ENCODE measurements at regions not wholly inside any gene's neighbourhood (a gene's known extent, or its start where the extent isn't known, plus 50 kb on each side); places are given as distances from the start of the nearest gene placed in this dataset.

DNA sequence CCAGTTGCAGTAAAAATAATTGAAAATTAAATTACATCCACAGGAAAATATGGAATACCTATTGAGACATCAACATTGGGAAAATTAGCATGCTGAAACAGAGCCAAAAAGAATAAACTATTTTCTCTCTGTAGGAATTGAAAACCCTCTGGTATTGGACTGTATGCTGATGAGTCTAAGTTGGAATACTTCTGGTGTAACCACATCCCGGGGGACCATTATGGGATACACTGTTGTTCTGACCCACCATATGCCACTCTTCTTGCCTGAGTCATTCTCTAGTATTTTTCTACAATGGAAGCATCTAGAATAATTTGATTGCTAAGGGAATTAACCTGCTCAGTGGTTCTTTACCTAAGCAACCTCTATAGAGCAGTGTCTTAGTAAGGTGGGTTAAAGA is 640.7 kb upstream of the AGA start:
- FAIRE-seq (no peak), DNase-seq (ENCODE audit: low read depth, low spot score) (no peak), ATAC-seq (no peak)
- no peak overlapping the region for H2AFZ ChIP-seq (ENCODE audit: control insufficient read depth, low read depth, low read length)
- intact Hi-C loops (cut with micrococcal nuclease; ENCODE audit: unreplicated experiment) (no loop called here), in situ Hi-C loops (cut with MboI) (no loop called here)
- no peaks in the 10 kb centered on the region for H3K4me1 ChIP-seq (ENCODE audit: control insufficient read depth, insufficient read depth, low read length)
- no peak overlapping the region for H3K27ac ChIP-seq (ENCODE audit: control insufficient read depth, insufficient read depth)
- H3K9ac ChIP-seq (ENCODE audit: control insufficient read depth, insufficient read depth, low read length), result no peak overlapping the region
- SMC1A ChIA-PET (ENCODE audit: uncharacterized antibody, unreplicated experiment), result no interaction called here
- no peak overlapping the region for H3K4me2 ChIP-seq (ENCODE audit: control insufficient read depth, insufficient read depth)
- POLR2A ChIA-PET, result no interaction called here
- H3K4me3 ChIP-seq, result no peak overlapping the region
- no peaks in the 10 kb centered on the region for H4K20me1 ChIP-seq (ENCODE audit: control insufficient read depth, insufficient read depth)
- no peaks in the 10 kb centered on the region for H3K36me3 ChIP-seq (ENCODE audit: control insufficient read depth in 2 of 2, insufficient read depth in 2 of 2, low read length in 1 of 2)
- H3K79me2 ChIP-seq (ENCODE audit: control insufficient read depth, insufficient read depth, low read length), result no peaks in the 10 kb centered on the region
- RAD21 ChIA-PET (ENCODE audit: unreplicated experiment), result no interaction called here
- no peaks in the 10 kb centered on the region for H3K9me3 ChIP-seq (replicated peaks; ENCODE audit: control insufficient read depth, insufficient read depth, low read length)
- CTCF ChIA-PET, result no interaction called here
- no peaks in the 10 kb centered on the region for H3K27me3 ChIP-seq (replicated peaks in 1 of 2; ENCODE audit: control insufficient read depth in 2 of 2, insufficient read depth in 2 of 2, low read length in 1 of 2)
- no TSS peak for BruUV-seq (replicated peaks)
- 0% methylated on average over 1 of the region's 1 CpG for WGBS (ENCODE audit: insufficient coverage, insufficient replicate concordance, low lambda C conversion rate, missing lambda C conversion rate)
- TF ChIP-seq POLR2AphosphoS5 (IDR thresholded peaks at IDR 0.05; ENCODE audit: low read length), result no peak
- TF ChIP-seq ZNF207 (IDR thresholded peaks at IDR 0.05; ENCODE audit: borderline replicate concordance), result no peak
- TF ChIP-seq, protein P1, sequence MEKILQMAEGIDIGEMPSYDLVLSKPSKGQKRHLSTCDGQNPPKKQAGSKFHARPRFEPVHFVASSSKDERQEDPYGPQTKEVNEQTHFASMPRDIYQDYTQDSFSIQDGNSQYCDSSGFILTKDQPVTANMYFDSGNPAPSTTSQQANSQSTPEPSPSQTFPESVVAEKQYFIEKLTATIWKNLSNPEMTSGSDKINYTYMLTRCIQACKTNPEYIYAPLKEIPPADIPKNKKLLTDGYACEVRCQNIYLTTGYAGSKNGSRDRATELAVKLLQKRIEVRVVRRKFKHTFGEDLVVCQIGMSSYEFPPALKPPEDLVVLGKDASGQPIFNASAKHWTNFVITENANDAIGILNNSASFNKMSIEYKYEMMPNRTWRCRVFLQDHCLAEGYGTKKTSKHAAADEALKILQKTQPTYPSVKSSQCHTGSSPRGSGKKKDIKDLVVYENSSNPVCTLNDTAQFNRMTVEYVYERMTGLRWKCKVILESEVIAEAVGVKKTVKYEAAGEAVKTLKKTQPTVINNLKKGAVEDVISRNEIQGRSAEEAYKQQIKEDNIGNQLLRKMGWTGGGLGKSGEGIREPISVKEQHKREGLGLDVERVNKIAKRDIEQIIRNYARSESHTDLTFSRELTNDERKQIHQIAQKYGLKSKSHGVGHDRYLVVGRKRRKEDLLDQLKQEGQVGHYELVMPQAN (conservative IDR thresholded peaks at IDR 0.05), result no peak
- TF ChIP-seq, protein P2, sequence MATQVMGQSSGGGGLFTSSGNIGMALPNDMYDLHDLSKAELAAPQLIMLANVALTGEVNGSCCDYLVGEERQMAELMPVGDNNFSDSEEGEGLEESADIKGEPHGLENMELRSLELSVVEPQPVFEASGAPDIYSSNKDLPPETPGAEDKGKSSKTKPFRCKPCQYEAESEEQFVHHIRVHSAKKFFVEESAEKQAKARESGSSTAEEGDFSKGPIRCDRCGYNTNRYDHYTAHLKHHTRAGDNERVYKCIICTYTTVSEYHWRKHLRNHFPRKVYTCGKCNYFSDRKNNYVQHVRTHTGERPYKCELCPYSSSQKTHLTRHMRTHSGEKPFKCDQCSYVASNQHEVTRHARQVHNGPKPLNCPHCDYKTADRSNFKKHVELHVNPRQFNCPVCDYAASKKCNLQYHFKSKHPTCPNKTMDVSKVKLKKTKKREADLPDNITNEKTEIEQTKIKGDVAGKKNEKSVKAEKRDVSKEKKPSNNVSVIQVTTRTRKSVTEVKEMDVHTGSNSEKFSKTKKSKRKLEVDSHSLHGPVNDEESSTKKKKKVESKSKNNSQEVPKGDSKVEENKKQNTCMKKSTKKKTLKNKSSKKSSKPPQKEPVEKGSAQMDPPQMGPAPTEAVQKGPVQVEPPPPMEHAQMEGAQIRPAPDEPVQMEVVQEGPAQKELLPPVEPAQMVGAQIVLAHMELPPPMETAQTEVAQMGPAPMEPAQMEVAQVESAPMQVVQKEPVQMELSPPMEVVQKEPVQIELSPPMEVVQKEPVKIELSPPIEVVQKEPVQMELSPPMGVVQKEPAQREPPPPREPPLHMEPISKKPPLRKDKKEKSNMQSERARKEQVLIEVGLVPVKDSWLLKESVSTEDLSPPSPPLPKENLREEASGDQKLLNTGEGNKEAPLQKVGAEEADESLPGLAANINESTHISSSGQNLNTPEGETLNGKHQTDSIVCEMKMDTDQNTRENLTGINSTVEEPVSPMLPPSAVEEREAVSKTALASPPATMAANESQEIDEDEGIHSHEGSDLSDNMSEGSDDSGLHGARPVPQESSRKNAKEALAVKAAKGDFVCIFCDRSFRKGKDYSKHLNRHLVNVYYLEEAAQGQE (IDR thresholded peaks at IDR 0.05; ENCODE audit: low read depth, low read length), result no peak
- no peak for TF ChIP-seq SPI1 (IDR thresholded peaks at IDR 0.05; ENCODE audit: borderline replicate concordance, insufficient read depth, low read depth, low read length)
- no peak for TF ChIP-seq NFYA (IDR thresholded peaks at IDR 0.05; ENCODE audit: borderline replicate concordance, low read depth, low read length)
- TF ChIP-seq NFIC (IDR thresholded peaks at IDR 0.05; ENCODE audit: low read depth, low read length), result no peak
- no peak for TF ChIP-seq ZSCAN29 (IDR thresholded peaks at IDR 0.05)
- TF ChIP-seq EGR1 (IDR thresholded peaks at IDR 0.05; ENCODE audit: borderline replicate concordance in 1 of 2, low read depth in 2 of 2, low read length in 2 of 2), result no peak
- TF ChIP-seq, protein P3, sequence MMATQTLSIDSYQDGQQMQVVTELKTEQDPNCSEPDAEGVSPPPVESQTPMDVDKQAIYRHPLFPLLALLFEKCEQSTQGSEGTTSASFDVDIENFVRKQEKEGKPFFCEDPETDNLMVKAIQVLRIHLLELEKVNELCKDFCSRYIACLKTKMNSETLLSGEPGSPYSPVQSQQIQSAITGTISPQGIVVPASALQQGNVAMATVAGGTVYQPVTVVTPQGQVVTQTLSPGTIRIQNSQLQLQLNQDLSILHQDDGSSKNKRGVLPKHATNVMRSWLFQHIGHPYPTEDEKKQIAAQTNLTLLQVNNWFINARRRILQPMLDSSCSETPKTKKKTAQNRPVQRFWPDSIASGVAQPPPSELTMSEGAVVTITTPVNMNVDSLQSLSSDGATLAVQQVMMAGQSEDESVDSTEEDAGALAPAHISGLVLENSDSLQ (IDR thresholded peaks at IDR 0.05), result no peak
- TF ChIP-seq, protein P4, sequence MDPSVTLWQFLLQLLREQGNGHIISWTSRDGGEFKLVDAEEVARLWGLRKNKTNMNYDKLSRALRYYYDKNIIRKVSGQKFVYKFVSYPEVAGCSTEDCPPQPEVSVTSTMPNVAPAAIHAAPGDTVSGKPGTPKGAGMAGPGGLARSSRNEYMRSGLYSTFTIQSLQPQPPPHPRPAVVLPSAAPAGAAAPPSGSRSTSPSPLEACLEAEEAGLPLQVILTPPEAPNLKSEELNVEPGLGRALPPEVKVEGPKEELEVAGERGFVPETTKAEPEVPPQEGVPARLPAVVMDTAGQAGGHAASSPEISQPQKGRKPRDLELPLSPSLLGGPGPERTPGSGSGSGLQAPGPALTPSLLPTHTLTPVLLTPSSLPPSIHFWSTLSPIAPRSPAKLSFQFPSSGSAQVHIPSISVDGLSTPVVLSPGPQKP (IDR thresholded peaks at IDR 0.05; ENCODE audit: low read depth, low read length), result no peak
- no peak for TF ChIP-seq MXI1 (IDR thresholded peaks at IDR 0.05; ENCODE audit: low read depth, low read length)
- no peak for TF ChIP-seq FOXM1 (IDR thresholded peaks at IDR 0.05; ENCODE audit: low read depth, low read length)
- TF ChIP-seq, protein P5, sequence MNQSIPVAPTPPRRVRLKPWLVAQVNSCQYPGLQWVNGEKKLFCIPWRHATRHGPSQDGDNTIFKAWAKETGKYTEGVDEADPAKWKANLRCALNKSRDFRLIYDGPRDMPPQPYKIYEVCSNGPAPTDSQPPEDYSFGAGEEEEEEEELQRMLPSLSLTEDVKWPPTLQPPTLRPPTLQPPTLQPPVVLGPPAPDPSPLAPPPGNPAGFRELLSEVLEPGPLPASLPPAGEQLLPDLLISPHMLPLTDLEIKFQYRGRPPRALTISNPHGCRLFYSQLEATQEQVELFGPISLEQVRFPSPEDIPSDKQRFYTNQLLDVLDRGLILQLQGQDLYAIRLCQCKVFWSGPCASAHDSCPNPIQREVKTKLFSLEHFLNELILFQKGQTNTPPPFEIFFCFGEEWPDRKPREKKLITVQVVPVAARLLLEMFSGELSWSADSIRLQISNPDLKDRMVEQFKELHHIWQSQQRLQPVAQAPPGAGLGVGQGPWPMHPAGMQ (IDR thresholded peaks at IDR 0.05; ENCODE audit: borderline replicate concordance), result no peak
- no peak for TF ChIP-seq RELA (IDR thresholded peaks at IDR 0.05; ENCODE audit: borderline replicate concordance, partially characterized antibody)

Data from GM12878 (cell line).